B cell (primary cell): ENCODE measurements at regions not wholly inside any gene's neighbourhood (a gene's known extent, or its start where the extent isn't known, plus 50 kb on each side); places are given as distances from the start of the nearest gene placed in this dataset.

Experiments used
- EZH2 ChIP-seq: IDR thresholded peaks from 2 replicates; pipeline ENCODE4 v1.6.1; 2012; ENCODE audit warnings: borderline replicate concordance, low read depth, mild to moderate bottlenecking, moderate library complexity, low read length; ENCODE audit not compliant: insufficient read depth, poor library complexity, severe bottlenecking
- TF ChIP-seq, protein P1 (sequence below): fragments of 200-600 bp; IDR thresholded peaks from one replicate; pipeline ENCODE4 v1.8.0; 2022; ENCODE audit warnings: antibody characterized with exemption, mild to moderate bottlenecking

DNA sequence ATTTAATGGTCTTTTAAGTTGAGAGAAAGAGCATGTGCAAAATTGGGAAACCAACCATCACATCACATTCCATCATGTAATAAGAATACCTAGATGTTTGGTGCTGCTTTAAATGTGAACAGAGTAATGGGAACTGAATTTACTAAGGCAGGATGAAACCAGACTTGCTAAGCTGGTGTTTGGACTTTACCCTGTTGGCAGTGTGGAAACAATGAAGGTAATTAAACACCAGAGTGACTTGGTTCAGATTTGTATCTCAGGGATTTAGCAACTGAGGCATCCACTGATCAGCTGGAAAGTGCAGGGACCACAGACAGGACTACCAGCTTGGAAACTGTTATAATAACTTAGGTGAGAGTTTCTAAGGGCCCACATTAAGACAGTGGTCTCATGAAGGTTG, 263.4 kb downstream of the OLFM3 start:
- TF ChIP-seq, protein P1, sequence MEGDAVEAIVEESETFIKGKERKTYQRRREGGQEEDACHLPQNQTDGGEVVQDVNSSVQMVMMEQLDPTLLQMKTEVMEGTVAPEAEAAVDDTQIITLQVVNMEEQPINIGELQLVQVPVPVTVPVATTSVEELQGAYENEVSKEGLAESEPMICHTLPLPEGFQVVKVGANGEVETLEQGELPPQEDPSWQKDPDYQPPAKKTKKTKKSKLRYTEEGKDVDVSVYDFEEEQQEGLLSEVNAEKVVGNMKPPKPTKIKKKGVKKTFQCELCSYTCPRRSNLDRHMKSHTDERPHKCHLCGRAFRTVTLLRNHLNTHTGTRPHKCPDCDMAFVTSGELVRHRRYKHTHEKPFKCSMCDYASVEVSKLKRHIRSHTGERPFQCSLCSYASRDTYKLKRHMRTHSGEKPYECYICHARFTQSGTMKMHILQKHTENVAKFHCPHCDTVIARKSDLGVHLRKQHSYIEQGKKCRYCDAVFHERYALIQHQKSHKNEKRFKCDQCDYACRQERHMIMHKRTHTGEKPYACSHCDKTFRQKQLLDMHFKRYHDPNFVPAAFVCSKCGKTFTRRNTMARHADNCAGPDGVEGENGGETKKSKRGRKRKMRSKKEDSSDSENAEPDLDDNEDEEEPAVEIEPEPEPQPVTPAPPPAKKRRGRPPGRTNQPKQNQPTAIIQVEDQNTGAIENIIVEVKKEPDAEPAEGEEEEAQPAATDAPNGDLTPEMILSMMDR = no peak
- no peak for TF ChIP-seq EZH2
